Left colon (tissue), 2 donors: ENCODE measurements at regions not wholly inside any gene's neighbourhood (a gene's known extent, or its start where the extent isn't known, plus 50 kb on each side); places are given as distances from the start of the nearest gene placed in this dataset.
A peak's percentile ranks its signal among the peaks of the same experiment; 100 is the strongest.

Experiments used
- ATAC-seq: fragments of 200-7000 bp; cut with Tn5 transposase; one replicate; pipeline ENCODE4 v1.9.1; 2020; ENCODE audit warnings: mild to moderate bottlenecking, moderate library complexity
- DNase-seq, 2 donors: peaks; one replicate each; pipeline ENCODE4 v3.0.0-alpha.2; 2020
- intact Hi-C, 2 donors: fragments of 100-400 bp; cut with DNase I in 1 of 2; cut with micrococcal nuclease in 1 of 2; formaldehyde crosslinking; loops; one replicate each; pipeline versions ENCODE4 v1.11.2 to v1.14.0; 2022; cut with DNase I, micrococcal nuclease
- donor health status: DM: no; HTN: no; CAD: no.
- donor health status: DM: yes; HTN: yes; CAD: no.

GRCh38 chr12:71071536-71072097 is 86.2 kb downstream of the TSPAN8 start:
- intact Hi-C loops, result no loop called here

GRCh38 chr12:71070416-71071128 is 87.2 kb downstream of the TSPAN8 start:
- DNase-seq (no peak), ATAC-seq (no peak)
- intact Hi-C loops, result no loop called here

More at GRCh38 chr12:71071536-71072097, 86.2 kb downstream of the TSPAN8 start:
- no peak for DNase-seq
- no peak for ATAC-seq

- intact Hi-C loops, result no loop called here
- ATAC-seq, result no peak
- DNase-seq, result no peak
These were observed 88.5 kb downstream of the TSPAN8 start for GRCh38 chr12:71069311-71069710.

GRCh38 chr12:71063087-71063486 is 94.7 kb downstream of the TSPAN8 start:
- intact Hi-C loops, result no loop called here
- DNase-seq, result no peak

GRCh38 chr12:71061451-71061850 is 96.3 kb downstream of the TSPAN8 start:
- ATAC-seq (peak; percentile 46), DNase-seq (no peak)
- intact Hi-C loops, result no loop called here

More at GRCh38 chr12:71063087-71063486, 94.7 kb downstream of the TSPAN8 start:
- no peak for ATAC-seq

- DNase-seq (no peak), ATAC-seq (no peak)
- intact Hi-C loops, result no loop called here
These were observed 97.4 kb downstream of the TSPAN8 start for GRCh38 chr12:71060426-71060825.

- ATAC-seq, result no peak
- intact Hi-C loops, result no loop called here
- no peak for DNase-seq
These were observed 100.5 kb downstream of the TSPAN8 start for GRCh38 chr12:71057330-71057729.

- no peak for DNase-seq
- intact Hi-C loops, result no loop called here
These were observed 103.2 kb downstream of the TSPAN8 start for GRCh38 chr12:71054551-71054950.

GRCh38 chr12:71046215-71046614 is 111.6 kb downstream of the TSPAN8 start:
- no peak for DNase-seq
- peak; percentile 38 for ATAC-seq
- intact Hi-C loops, result no loop called here

More at GRCh38 chr12:71054551-71054950, 103.2 kb downstream of the TSPAN8 start:
- no peak for ATAC-seq

- ATAC-seq (no peak), DNase-seq (no peak)
- intact Hi-C loops, result no loop called here
These were observed 112.0 kb downstream of the TSPAN8 start for GRCh38 chr12:71045781-71046180.

GRCh38 chr12:71041476-71041875 is 116.3 kb downstream of the TSPAN8 start:
- intact Hi-C loops, result no loop called here
- ATAC-seq, result peak; percentile 94
- DNase-seq, result peak in 1 of 2 donors; percentile 7

GRCh38 chr12:71038960-71039359 is 118.4 kb upstream of the PTPRR start:
- ATAC-seq (no peak), DNase-seq (no peak)
- intact Hi-C loops, result no loop called here

GRCh38 chr12:71036526-71036925 is 116.0 kb upstream of the PTPRR start:
- ATAC-seq (no peak), DNase-seq (no peak)
- intact Hi-C loops, result no loop called here

GRCh38 chr12:71032933-71033332 is 112.4 kb upstream of the PTPRR start:
- ATAC-seq (no peak), DNase-seq (no peak)
- intact Hi-C loops, result no loop called here

GRCh38 chr12:71029302-71029701 is 108.8 kb upstream of the PTPRR start:
- intact Hi-C loops, result no loop called here
- DNase-seq (no peak), ATAC-seq (no peak)

GRCh38 chr12:71027856-71028255 is 107.3 kb upstream of the PTPRR start:
- no peak for ATAC-seq
- intact Hi-C loops, result no loop called here
- DNase-seq, result no peak

GRCh38 chr12:71024827-71025226 is 104.3 kb upstream of the PTPRR start:
- DNase-seq, result no peak
- intact Hi-C loops, result no loop called here
- ATAC-seq, result no peak

GRCh38 chr12:71024281-71024680 is 103.7 kb upstream of the PTPRR start:
- DNase-seq (no peak), ATAC-seq (no peak)
- intact Hi-C loops, result no loop called here

GRCh38 chr12:71021491-71021890 is 101.0 kb upstream of the PTPRR start:
- intact Hi-C loops, result no loop called here
- peak; percentile 36 for ATAC-seq
- no peak for DNase-seq

GRCh38 chr12:71019282-71019831 is 98.8 kb upstream of the PTPRR start:
- no peak for ATAC-seq
- intact Hi-C loops, result no loop called here
- no peak for DNase-seq
